HepG2 (cell line): ENCODE measurements at regions not wholly inside any gene's neighbourhood (a gene's known extent, or its start where the extent isn't known, plus 50 kb on each side); places are given as distances from the start of the nearest gene placed in this dataset.

Experiments used
- ATAC-seq: fragments of 200-7000 bp; cut with Tn5 transposase; 3 replicates; pipeline ENCODE4 v1.9.1; 2020; ENCODE audit warnings: mild to moderate bottlenecking, moderate library complexity
- BruUV-seq: library from RNA; stranded (reverse); fragments of 400-500 nt; replicated peaks from 2 replicates; lab custom pipeline; 2021; lab: Mats Ljungman, UMichigan
- CTCF ChIA-PET: fragments of 300-600 bp; formaldehyde crosslinking; extraction: SDS; loops from one replicate; lab custom pipeline; 2021; ENCODE audit warnings: low total read pairs, inconsistent platforms, low intra/inter-chr PET ratio; lab: Yijun Ruan, JAX
- POLR2A ChIA-PET: fragments of 350-600 bp; sonication (Branson Sonifier 250); formaldehyde crosslinking; loops from one replicate; lab custom pipeline; 2020; ENCODE audit warnings: antibody characterized with exemption, inconsistent platforms; lab: Yijun Ruan, JAX
- DNase-seq: peaks from one replicate; pipeline ENCODE4 v3.0.0-alpha.2; 2015; ENCODE audit warnings: low spot score
- FAIRE-seq: peaks from 3 replicates; lab custom pipeline; 2011; peaks lifted over from hg19 to GRCh38; lab: Jason Lieb, UNC
- H2AFZ ChIP-seq: one replicate; pipeline ENCODE4 v1.6.1; 2011; ENCODE audit warnings: low read length, inconsistent platforms
- H3K27ac ChIP-seq: fragments of 300-600 bp; 3 replicates; pipeline ENCODE4 v1.8.0; 2011; ENCODE audit warnings: mixed run types, mild to moderate bottlenecking, mixed read lengths, low read length, inconsistent platforms; ENCODE audit not compliant: insufficient read depth; ENCODE audit errors: extremely low read length
- H3K27me3 ChIP-seq, 2 experiments: fragments of 200-600 bp in 1 of 2; 2 replicates in 1 of 2; 3 replicates in 1 of 2; pipeline versions ENCODE4 v1.6.0 to v1.8.0; 2011; ENCODE audit warnings: low read length in 2 of 2, mild to moderate bottlenecking in 2 of 2, moderate library complexity in 2 of 2, inconsistent platforms in 1 of 2; ENCODE audit not compliant: insufficient read depth in 2 of 2, control insufficient read depth in 1 of 2
- H3K36me3 ChIP-seq, 2 experiments: fragments of 200-600 bp in 1 of 2; replicated peaks in 1 of 2; 2 replicates in 1 of 2; 3 replicates in 1 of 2; pipeline versions ENCODE4 v1.5.1 to v1.8.0; 2011; ENCODE audit warnings: low read length in 2 of 2, inconsistent platforms in 1 of 2; ENCODE audit not compliant: insufficient read depth in 2 of 2, control insufficient read depth in 1 of 2
- H3K4me1 ChIP-seq: 2 replicates; pipeline ENCODE4 v1.5.1; 2012; ENCODE audit warnings: low read length, inconsistent platforms; ENCODE audit not compliant: insufficient read depth
- H3K4me2 ChIP-seq: 2 replicates; pipeline ENCODE4 v1.6.0; 2011; ENCODE audit warnings: low read depth, low read length, inconsistent platforms
- H3K4me3 ChIP-seq, 3 experiments: fragments of 200-600 bp in 1 of 3; sonication (generic), shearing (Covaris generic) in 1 of 3; replicated peaks in 1 of 3; 2 replicates each; pipeline ENCODE4 v1.5.1; 2011 to 2016; ENCODE audit warnings: low read length in 3 of 3, inconsistent platforms in 2 of 3, low read depth in 2 of 3, mild to moderate bottlenecking in 2 of 3, control low read depth in 1 of 3, mixed read lengths in 1 of 3; ENCODE audit not compliant: insufficient read depth in 1 of 3
- H3K79me2 ChIP-seq: one replicate; pipeline ENCODE4 v1.6.1; 2011; ENCODE audit warnings: low read length, inconsistent platforms; ENCODE audit not compliant: insufficient read depth
- H3K9ac ChIP-seq: 2 replicates; pipeline ENCODE4 v1.6.0; 2011; ENCODE audit warnings: mild to moderate bottlenecking, low read depth, low read length, inconsistent platforms; ENCODE audit not compliant: insufficient read depth
- H3K9me3 ChIP-seq: 2 replicates; pipeline ENCODE4 v1.5.1; 2012; ENCODE audit warnings: mild to moderate bottlenecking, low read length
- H4K20me1 ChIP-seq: 2 replicates; pipeline ENCODE4 v1.6.0; 2011; ENCODE audit warnings: inconsistent platforms, mild to moderate bottlenecking, low read length, moderate library complexity; ENCODE audit not compliant: insufficient read depth
- AHR ChIP-seq: IDR thresholded peaks from 2 replicates; pipeline ENCODE4 v1.6.1; 2018; ENCODE audit warnings: missing genetic modification reagents, missing compliant biosample characterization
- ARID2 ChIP-seq: sonication (generic); formaldehyde crosslinking; IDR thresholded peaks from 2 replicates; pipeline ENCODE4 v1.8.1; 2022; ENCODE audit warnings: mild to moderate bottlenecking, missing genetic modification reagents, borderline replicate concordance
- DMTF1 ChIP-seq: sonication (generic); formaldehyde crosslinking; IDR thresholded peaks from 2 replicates; pipeline ENCODE4 v1.4.0; 2020; ENCODE audit warnings: mild to moderate bottlenecking, missing genetic modification reagents
- GLI4 ChIP-seq: sonication (generic); formaldehyde crosslinking; IDR thresholded peaks from 2 replicates; pipeline ENCODE4 v1.5.1; 2020; ENCODE audit warnings: missing genetic modification reagents, mild to moderate bottlenecking, moderate library complexity, borderline replicate concordance
- IRF2 ChIP-seq: IDR thresholded peaks from 2 replicates; pipeline ENCODE4 v1.6.1; 2018; ENCODE audit warnings: missing genetic modification reagents, missing compliant biosample characterization
- NONO ChIP-seq, 2 experiments: fragments of 450-650 bp in 1 of 2; sonication (generic) in 1 of 2; formaldehyde crosslinking in 1 of 2; IDR thresholded peaks in 1 of 2; conservative IDR thresholded peaks in 1 of 2; 2 replicates each; pipeline versions ENCODE4 v1.6.1 to v1.8.0; 2017 to 2022; ENCODE audit warnings: mild to moderate bottlenecking in 1 of 2, missing genetic modification reagents in 1 of 2, moderate library complexity in 1 of 2
- PAWR ChIP-seq: sonication (generic); formaldehyde crosslinking; IDR thresholded peaks from 2 replicates; pipeline ENCODE4 v1.4.0; 2020; ENCODE audit warnings: missing genetic modification reagents, mild to moderate bottlenecking, borderline replicate concordance
- PPARG ChIP-seq: conservative IDR thresholded peaks from 2 replicates; pipeline ENCODE4 v1.6.1; 2016; ENCODE audit warnings: missing biosample characterization, missing genetic modification reagents
- SRY ChIP-seq: sonication (generic); formaldehyde crosslinking; IDR thresholded peaks from 2 replicates; pipeline ENCODE4 v1.8.0; 2022; ENCODE audit warnings: mild to moderate bottlenecking, missing genetic modification reagents
- ZBTB26 ChIP-seq: IDR thresholded peaks from 2 replicates; pipeline ENCODE4 v1.6.1; 2016; ENCODE audit warnings: missing compliant biosample characterization, missing genetic modification reagents, borderline replicate concordance
- ZFP36 ChIP-seq: fragments of 150-350 bp; IDR thresholded peaks from 2 replicates; pipeline ENCODE4 v1.6.1; 2018; ENCODE audit warnings: borderline replicate concordance, low read length, low read depth; ENCODE audit not compliant: partially characterized antibody
- ZNF138 ChIP-seq: sonication (generic); formaldehyde crosslinking; IDR thresholded peaks from 2 replicates; pipeline ENCODE4 v1.5.0; 2020; ENCODE audit warnings: mild to moderate bottlenecking, low read depth, missing genetic modification reagents
- ZNF235 ChIP-seq: sonication (generic); formaldehyde crosslinking; IDR thresholded peaks from 2 replicates; pipeline ENCODE4 v1.8.1; 2023; ENCODE audit warnings: mild to moderate bottlenecking, missing genetic modification reagents, borderline replicate concordance
- ZNF292 ChIP-seq: sonication (generic); formaldehyde crosslinking; IDR thresholded peaks from 2 replicates; pipeline ENCODE4 v1.8.1; 2022; ENCODE audit warnings: mild to moderate bottlenecking, low read depth, missing genetic modification reagents, borderline replicate concordance
- ZNF468 ChIP-seq: sonication (generic); formaldehyde crosslinking; IDR thresholded peaks from 2 replicates; pipeline ENCODE4 v1.8.0; 2022; ENCODE audit warnings: mild to moderate bottlenecking, moderate library complexity, missing genetic modification reagents
- ZNF780A ChIP-seq: sonication (generic); formaldehyde crosslinking; IDR thresholded peaks from 2 replicates; pipeline ENCODE4 v1.8.0; 2022; ENCODE audit warnings: mild to moderate bottlenecking, missing genetic modification reagents, moderate library complexity
- ZNF788 ChIP-seq: sonication (generic); formaldehyde crosslinking; IDR thresholded peaks from 2 replicates; pipeline ENCODE4 v1.5.0; 2020; ENCODE audit warnings: mild to moderate bottlenecking, missing genetic modification reagents, borderline replicate concordance
- WGBS: methylation state at CpG from one replicate; pipeline ENCODE4 v1.1.6; 2017; ENCODE audit warnings: low lambda C conversion rate; 5-methylcytosine and 5-hydroxymethylcytosine counted together
- in situ Hi-C: cut with HindIII; loops from 2 replicates; pipeline ENCODE4 v1.10.0; 2017; ENCODE audit warnings: low pct_unique_long_range_greater_than_20kb; ENCODE audit not compliant: extremely low pct_ligation_motif_present
- intact Hi-C: fragments of 100-400 bp; cut with micrococcal nuclease; formaldehyde crosslinking; loops from one replicate; pipeline ENCODE4 v1.10.0; 2022; ENCODE audit not compliant: unreplicated experiment

- intact Hi-C loops (no loop called here), in situ Hi-C loops (no loop called here)
- FAIRE-seq (no peak), DNase-seq (no peak), ATAC-seq (no peak)
- CTCF ChIA-PET, result no interaction called here
- no TSS peak for BruUV-seq
- H4K20me1 ChIP-seq, result no peaks in the 10 kb centered on the region
- no peak overlapping the region for H3K9ac ChIP-seq
- POLR2A ChIA-PET, result no interaction called here
- H3K27ac ChIP-seq, result no peak overlapping the region
- H3K36me3 ChIP-seq, result no peaks in the 10 kb centered on the region
- H3K9me3 ChIP-seq, result peaks cover 62% of the 10 kb centered on the region
- H3K79me2 ChIP-seq, result no peaks in the 10 kb centered on the region
- no peak overlapping the region for H3K4me2 ChIP-seq
- no peaks in the 10 kb centered on the region for H3K27me3 ChIP-seq
- no peaks in the 10 kb centered on the region for H3K4me1 ChIP-seq
- H3K4me3 ChIP-seq, result no peak overlapping the region
- WGBS, result 56% methylated on average over 2 of the region's 2 CpGs
- H2AFZ ChIP-seq, result no peak overlapping the region
- TF ChIP-seq ZNF138 (CRISPR knock-in tag) (no peak), ZNF780A (CRISPR knock-in tag) (no peak), DMTF1 (no peak), AHR (no peak), ZNF468 (CRISPR knock-in tag) (no peak)
- TF ChIP-seq, all 625 proteins: peak for 0
Measured at GRCh38 chr7:52944921-52945320, 90.5 kb upstream of the POM121L12 start.

- BruUV-seq, result no TSS peak
- ChIA-PET CTCF (no interaction called here), POLR2A (no interaction called here)
- FAIRE-seq (no peak), ATAC-seq (no peak), DNase-seq (no peak)
- Histone ChIP-seq H3K4me2 (no peak overlapping the region), H3K4me3 (no peak overlapping the region), H3K9me3 (peaks cover 51% of the 10 kb centered on the region), H3K27me3 (no peaks in the 10 kb centered on the region), H2AFZ (no peak overlapping the region), H3K9ac (no peak overlapping the region), H3K36me3 (no peaks in the 10 kb centered on the region), H3K27ac (no peak overlapping the region), H3K79me2 (no peaks in the 10 kb centered on the region), H4K20me1 (no peaks in the 10 kb centered on the region), H3K4me1 (no peaks in the 10 kb centered on the region)
- intact Hi-C loops, result no loop called here
- WGBS, result 0% methylated on average over 3 of the region's 3 CpGs
- in situ Hi-C loops, result no loop called here
- TF ChIP-seq GLI4 (CRISPR knock-in tag), result no peak
- TF ChIP-seq PPARG (CRISPR knock-in tag), result no peak
- no peak for TF ChIP-seq ZNF292 (CRISPR knock-in tag)
- no peak for TF ChIP-seq ZFP36
- TF ChIP-seq PAWR (CRISPR knock-in tag), result no peak
- no peak for TF ChIP-seq ZNF788
- TF ChIP-seq IRF2 (CRISPR knock-in tag), result no peak
- no peak for TF ChIP-seq ZNF235 (CRISPR knock-in tag)
- TF ChIP-seq ARID2 (CRISPR knock-in tag), result no peak
- TF ChIP-seq ZBTB26 (CRISPR knock-in tag), result no peak
- no peak for TF ChIP-seq SRY (CRISPR knock-in tag)
- TF ChIP-seq NONO (IDR thresholded peaks at IDR 0.05), result no peak
- no peak for TF ChIP-seq NONO (CRISPR knock-in tag; conservative IDR thresholded peaks at IDR 0.05)
Measured at GRCh38 chr7:52940481-52940880, 95.0 kb upstream of the POM121L12 start.
